HG03575 (cell line): ENCODE measurements at regions not wholly inside any gene's neighbourhood (a gene's known extent, or its start where the extent isn't known, plus 50 kb on each side); places are given as distances from the start of the nearest gene placed in this dataset.

Experiments
- ATAC-seq: cut with Tn5 transposase; IDR thresholded peaks from one replicate; pipeline ENCODE4 v1.9.1; 2021; ENCODE audit not compliant: unreplicated experiment, insufficient number of reproducible peaks, low FRiP score; ENCODE audit errors: extremely low read depth

DNA sequence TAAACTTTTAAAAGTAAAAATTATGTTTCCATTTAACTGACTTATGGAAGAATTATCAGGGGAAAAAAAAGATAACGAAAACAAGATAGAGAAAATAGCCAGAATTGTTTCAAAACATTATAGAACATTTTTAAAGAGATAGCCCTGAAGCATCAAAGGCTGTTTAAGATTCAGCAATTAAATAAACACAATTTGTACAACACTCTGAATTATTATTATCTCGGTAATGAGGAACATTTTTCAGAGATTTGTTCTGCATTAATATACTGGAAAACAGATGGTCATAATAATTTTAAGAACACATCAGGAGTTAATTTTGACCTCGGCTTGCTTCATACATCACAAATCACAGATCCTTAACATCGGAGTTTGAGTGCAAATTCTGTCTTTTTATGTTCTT, 643.8 kb downstream of the SORCS1 start:
- no peak for ATAC-seq

- no peak for ATAC-seq
Measured at GRCh38 chr10:106519376-106520030, 645.0 kb downstream of the SORCS1 start.

- ATAC-seq, result no peak
Measured at GRCh38 chr10:106515206-106515790, 649.2 kb downstream of the SORCS1 start.

GRCh38 chr10:106513352-106513771, 651.1 kb downstream of the SORCS1 start:
- no peak for ATAC-seq

DNA sequence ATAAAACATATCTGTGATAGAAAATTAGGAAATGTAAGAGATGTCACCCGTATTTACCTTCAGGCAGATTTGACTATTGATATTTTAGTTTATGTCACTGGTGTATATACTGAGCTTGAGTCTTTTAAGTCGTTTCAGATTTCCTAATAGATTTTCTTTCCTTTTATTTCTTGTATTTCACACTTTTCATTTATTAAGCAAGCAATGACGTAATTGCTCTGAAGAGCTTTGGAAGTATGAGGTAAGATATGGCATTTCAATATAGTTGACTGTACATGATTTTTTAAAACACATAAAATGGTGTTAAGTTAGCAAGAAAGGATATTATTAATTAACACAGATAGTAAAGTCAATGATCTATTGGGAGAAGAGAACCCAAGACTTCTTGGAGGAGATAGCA, 652.6 kb downstream of the SORCS1 start:
- ATAC-seq, result no peak

- no peak for ATAC-seq
Measured at GRCh38 chr10:106508950-106509349, 655.6 kb downstream of the SORCS1 start.

- no peak for ATAC-seq
Measured at GRCh38 chr10:106506526-106507283, 657.8 kb downstream of the SORCS1 start.

DNA sequence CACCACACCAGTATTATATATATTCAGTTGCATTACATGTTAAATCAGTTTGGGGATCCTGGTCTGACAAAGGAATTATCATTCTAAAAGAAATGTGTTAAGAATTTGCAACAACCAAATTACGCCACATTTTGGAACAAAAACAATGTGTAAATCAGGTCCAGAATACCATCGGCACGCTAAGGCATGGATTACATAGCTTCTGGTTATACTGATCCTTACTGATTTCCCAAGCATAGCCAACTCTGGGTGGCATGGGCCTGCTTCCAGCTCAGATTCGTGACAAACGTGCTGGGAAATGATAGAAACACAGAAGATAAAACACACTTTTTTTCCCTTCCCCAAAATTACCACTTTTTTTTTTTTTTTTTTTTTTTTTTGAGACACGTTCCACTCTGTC, 660.0 kb downstream of the SORCS1 start:
- ATAC-seq, result no peak

- no peak for ATAC-seq
Measured at GRCh38 chr10:106502641-106503040, 661.9 kb downstream of the SORCS1 start.

GRCh38 chr10:106500925-106501525, 663.5 kb downstream of the SORCS1 start:
- ATAC-seq, result no peak

DNA sequence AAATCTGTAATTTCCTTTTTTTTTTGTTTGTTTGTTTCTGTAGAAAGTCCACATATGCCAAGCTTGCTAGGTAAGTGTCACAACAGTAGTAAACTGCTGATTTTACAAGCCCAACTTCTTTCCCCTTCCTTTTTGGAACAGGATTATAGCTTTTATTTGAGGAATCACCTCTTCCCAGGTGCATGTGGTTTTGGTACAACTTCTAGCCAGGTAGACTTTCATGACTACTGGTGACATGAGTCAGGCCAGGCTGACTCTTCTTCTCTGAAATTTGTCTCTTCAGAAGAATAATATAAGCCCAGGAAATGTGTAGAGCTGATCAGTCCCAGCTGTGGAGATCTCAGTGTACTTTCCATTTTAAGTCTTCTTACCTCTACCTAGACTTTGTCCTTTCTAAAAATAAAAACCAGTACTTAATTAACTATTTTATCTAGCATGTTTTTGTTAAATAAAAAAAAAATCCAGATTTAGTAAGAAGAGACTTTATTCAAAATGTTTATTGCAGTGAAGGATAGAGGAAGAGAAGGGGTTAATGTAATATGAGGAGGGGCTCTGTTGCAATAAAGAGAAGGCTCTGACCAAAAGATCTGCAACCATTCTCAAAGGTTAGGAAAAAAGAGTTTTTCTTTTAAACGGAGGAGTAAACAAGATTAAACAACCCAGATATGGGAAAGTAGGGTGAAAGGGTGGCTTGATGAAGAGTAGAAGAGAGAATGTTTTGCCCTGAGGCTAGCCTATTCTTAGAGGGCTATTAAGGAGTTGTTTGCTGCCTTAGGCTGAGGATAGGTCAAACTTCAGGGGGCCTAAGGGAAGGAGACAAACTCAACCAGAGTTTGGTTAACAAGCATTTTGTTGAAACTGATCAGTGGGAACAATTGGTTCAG, 664.2 kb downstream of the SORCS1 start:
- no peak for ATAC-seq

GRCh38 chr10:106499448-106499847, 665.1 kb downstream of the SORCS1 start:
- no peak for ATAC-seq

DNA sequence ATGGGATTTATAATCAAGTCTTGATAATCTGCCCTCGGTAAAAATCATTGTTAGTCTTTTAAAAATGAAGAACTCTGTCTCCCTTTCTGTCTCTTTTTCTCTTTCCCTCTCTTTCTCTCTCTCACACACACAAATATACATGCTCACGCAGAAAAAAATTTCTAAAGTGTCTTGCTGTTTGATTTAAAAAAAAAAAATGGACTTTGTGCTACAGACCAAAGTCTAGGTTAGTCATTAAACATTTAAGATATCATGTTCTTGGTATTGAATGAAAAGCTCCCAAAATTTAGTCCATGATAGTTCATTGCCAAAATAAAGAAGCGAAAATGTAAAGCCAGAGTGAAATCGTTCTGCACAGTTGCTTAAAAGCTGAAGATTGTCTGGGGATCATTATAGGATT, 665.8 kb downstream of the SORCS1 start:
- ATAC-seq, result no peak

- no peak for ATAC-seq
Measured at GRCh38 chr10:106495931-106496330, 668.6 kb downstream of the SORCS1 start.

DNA sequence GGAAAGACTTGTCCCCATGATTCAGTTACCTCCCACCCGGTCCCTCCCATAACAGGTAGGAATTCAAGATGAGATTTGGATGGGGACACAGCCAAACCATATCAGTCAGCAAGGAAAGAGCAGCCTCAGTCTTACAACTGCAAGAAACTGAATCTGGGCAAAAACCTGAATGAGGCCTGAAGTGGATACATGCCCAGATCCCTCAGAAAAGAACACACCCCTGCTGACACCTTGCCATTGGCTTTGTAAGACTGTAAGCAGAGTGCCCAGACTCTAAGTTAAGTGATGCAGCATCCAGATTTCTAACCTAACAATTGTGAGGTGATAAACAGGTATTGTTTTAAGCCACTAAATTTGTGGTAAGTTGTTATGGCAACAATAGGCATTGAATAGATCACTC, 670.8 kb downstream of the SORCS1 start:
- no peak for ATAC-seq

GRCh38 chr10:106493226-106493625, 671.3 kb downstream of the SORCS1 start:
- ATAC-seq, result no peak

DNA sequence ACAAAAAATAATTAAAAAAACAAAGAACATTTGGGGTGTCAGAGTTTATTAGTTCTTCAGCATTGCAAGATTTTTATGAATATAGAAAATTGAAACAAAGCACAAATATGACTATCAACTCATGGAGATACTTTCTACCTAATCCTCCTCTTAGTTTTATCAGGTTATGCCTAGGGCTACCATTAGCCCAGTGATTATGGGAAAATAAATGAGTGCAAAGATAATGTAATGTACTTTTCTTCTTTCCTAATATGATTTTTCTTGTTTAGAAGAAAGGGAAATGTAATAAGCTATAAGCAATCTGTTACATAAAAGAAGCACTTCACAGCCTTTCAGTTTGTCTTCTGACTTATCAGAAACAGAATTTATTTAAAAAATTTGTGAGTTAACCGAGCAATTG, 676.8 kb downstream of the SORCS1 start:
- no peak for ATAC-seq

DNA sequence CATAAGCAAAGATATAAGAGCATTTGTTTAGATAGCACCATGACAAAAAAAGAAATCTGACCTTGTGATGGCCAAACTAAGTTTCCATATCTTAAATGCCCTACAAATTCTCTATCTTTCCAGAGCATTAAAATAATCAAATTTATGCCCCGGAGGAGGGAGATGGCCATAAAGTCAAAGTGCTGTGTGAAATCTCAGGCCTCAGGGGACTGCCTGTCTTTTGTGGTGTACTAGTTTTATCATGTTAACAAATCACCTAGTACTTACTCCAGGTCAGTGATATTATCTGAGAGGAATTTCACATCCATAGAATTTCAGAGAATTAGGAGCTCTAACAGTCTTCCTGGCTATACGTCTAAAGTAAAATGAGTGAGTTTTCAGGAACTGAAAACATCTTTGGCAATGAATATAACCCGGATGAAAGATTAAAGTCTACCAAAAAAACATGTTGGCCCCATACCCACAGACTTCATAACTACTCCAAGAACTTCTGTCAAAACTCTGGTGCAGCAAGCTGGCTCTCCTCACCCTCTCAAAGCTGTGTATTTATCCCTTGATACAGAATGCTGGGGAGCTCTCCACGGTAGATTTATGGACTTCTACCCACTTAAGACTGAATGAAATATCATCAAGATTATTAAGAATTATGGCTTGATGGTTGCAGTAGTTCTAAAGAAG, 682.8 kb downstream of the SORCS1 start:
- no peak for ATAC-seq

DNA sequence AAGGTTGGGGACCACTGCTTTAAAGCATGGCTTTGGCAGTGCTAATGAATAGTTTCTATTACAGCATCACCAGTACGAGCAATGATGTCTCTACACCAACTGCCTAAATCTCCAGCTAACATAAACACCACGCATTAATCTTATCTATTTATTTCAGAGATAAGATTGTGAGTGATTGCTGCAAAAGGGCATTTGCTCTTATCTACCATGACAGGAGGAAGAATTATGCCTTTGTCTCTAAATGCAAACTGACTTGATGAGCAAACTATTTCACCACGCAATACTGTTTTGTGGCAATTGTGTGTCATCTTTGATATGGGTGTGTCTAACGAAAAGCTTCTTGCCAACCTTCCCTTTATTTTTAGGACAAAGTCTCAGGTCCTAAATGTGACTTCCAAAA, 684.9 kb downstream of the SORCS1 start:
- no peak for ATAC-seq
